ENCODE measurements at regions not wholly inside any gene's neighbourhood (a gene's known extent, or its start where the extent isn't known, plus 50 kb on each side); places are given as distances from the start of the nearest gene placed in this dataset.

DNA sequence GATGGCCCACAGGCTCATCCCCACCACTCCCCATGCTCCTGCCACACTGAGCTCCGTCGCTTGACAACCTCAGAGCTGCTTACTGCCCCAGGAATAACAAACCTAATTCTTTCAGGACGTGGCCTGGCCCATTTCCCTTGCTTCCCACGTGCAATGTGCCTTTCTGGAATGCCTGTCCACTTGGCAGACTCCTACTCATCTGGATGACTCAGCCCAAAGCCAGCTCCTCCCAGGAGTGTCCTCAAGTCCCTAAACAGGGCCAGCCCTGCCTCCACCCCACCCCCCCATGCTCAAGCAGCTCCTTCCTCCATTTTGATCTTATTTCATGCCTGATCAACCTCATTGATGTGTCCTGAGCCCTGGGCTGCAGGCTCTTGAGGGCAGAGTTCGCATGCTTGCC lies 164.9 kb upstream of the RNF32 start (continued):
- TF ChIP-seq, protein P1, sequence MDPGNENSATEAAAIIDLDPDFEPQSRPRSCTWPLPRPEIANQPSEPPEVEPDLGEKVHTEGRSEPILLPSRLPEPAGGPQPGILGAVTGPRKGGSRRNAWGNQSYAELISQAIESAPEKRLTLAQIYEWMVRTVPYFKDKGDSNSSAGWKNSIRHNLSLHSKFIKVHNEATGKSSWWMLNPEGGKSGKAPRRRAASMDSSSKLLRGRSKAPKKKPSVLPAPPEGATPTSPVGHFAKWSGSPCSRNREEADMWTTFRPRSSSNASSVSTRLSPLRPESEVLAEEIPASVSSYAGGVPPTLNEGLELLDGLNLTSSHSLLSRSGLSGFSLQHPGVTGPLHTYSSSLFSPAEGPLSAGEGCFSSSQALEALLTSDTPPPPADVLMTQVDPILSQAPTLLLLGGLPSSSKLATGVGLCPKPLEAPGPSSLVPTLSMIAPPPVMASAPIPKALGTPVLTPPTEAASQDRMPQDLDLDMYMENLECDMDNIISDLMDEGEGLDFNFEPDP (CRISPR knock-in tag; conservative IDR thresholded peaks at IDR 0.05): 0 out of 2 replicates have a peak, but pooled peaks have one; percentile 18
- TF ChIP-seq ARNT (IDR thresholded peaks at IDR 0.05) (no peak), FOSL2 (CRISPR knock-in tag; IDR thresholded peaks at IDR 0.05) (peak; percentile 48; the same call in 1 of the 2 replicates), ELF1 (CRISPR knock-in tag; IDR thresholded peaks at IDR 0.05) (no peak), RNF2 (conservative IDR thresholded peaks at IDR 0.05; ENCODE audit: low read depth) (no peak)
- TF ChIP-seq, protein P2, sequence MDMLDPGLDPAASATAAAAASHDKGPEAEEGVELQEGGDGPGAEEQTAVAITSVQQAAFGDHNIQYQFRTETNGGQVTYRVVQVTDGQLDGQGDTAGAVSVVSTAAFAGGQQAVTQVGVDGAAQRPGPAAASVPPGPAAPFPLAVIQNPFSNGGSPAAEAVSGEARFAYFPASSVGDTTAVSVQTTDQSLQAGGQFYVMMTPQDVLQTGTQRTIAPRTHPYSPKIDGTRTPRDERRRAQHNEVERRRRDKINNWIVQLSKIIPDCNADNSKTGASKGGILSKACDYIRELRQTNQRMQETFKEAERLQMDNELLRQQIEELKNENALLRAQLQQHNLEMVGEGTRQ (IDR thresholded peaks at IDR 0.05; ENCODE audit: low read depth, low read length): no peak
- TF ChIP-seq, protein P2 (CRISPR knock-in tag; IDR thresholded peaks at IDR 0.05; ENCODE audit: borderline replicate concordance): no peak

DNA sequence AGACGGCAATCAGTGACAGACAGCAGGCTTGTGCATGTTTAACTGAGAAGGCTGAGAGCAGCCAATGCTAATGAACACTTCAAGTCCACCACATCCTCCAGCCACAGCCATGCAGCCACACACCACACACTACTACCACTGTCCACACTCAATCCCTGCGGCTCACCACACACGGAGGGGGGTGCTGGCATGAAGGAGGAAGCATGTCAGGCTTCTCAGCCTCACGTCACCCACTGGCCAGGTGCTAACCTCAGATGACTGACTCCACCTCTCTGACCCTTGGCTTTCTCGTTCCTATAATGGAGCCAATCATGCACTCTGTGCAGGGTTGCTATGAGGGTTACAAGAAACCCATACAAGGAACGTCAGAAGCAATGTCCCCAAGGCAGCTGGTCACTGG lies 165.4 kb upstream of the RNF32 start:
- Histone ChIP-seq H3K27me3 (ENCODE audit: control insufficient read depth in 1 of 2, insufficient read depth in 2 of 2, low read length in 2 of 2) (no peaks in the 10 kb centered on the region), H3K4me3 (replicated peaks in 1 of 3; ENCODE audit: insufficient read depth in 1 of 3, low read depth in 2 of 3, low read length in 3 of 3) (no peak overlapping the region), H3K27ac (ENCODE audit: extremely low read length, insufficient read depth, low read length) (no peak overlapping the region), H4K20me1 (ENCODE audit: insufficient read depth, low read length) (no peaks in the 10 kb centered on the region), H3K9ac (ENCODE audit: insufficient read depth, low read depth, low read length) (no peak overlapping the region), H3K4me2 (ENCODE audit: low read depth, low read length) (no peak overlapping the region), H3K79me2 (ENCODE audit: insufficient read depth, low read length) (no peaks in the 10 kb centered on the region), H3K9me3 (ENCODE audit: low read length) (no peaks in the 10 kb centered on the region), H3K36me3 (replicated peaks in 1 of 2; ENCODE audit: control insufficient read depth in 1 of 2, insufficient read depth in 2 of 2, low read length in 2 of 2) (no peaks in the 10 kb centered on the region), H3K4me1 (ENCODE audit: insufficient read depth, low read length) (peaks cover 34% of the 10 kb centered on the region), H2AFZ (ENCODE audit: low read length) (no peak overlapping the region)
- 97% methylated on average over 6 of the region's 6 CpGs for WGBS (ENCODE audit: low lambda C conversion rate)
- no TSS peak for BruUV-seq (replicated peaks)
- intact Hi-C loops (cut with micrococcal nuclease; ENCODE audit: unreplicated experiment): no loop called here
- in situ Hi-C loops (cut with HindIII; ENCODE audit: extremely low pct_ligation_motif_present, low pct_unique_long_range_greater_than_20kb): no loop called here
- FAIRE-seq: no peak
- DNase-seq (ENCODE audit: low spot score): no peak
- CTCF ChIA-PET (ENCODE audit: low intra/inter-chr PET ratio, low total read pairs): no interaction called here
- POLR2A ChIA-PET: interaction anchor here (2.4 kb wide), 1 partner anchor 140 kb away, joined by 22 read pairs; no protein-coding TSS in a partner anchor
- ATAC-seq: no peak
- TF ChIP-seq SALL1 (CRISPR knock-in tag; IDR thresholded peaks at IDR 0.05) (0 out of 2 replicates have a peak, but pooled peaks have one; percentile 18), HNRNPL (IDR thresholded peaks at IDR 0.05; ENCODE audit: low read depth, low read length) (no peak), POLR2AphosphoS2 (IDR thresholded peaks at IDR 0.05; ENCODE audit: low read depth, low read length) (no peak), ZNF839 (CRISPR knock-in tag; IDR thresholded peaks at IDR 0.05; ENCODE audit: borderline replicate concordance) (peak; percentile 42; the same call in 1 of the 2 replicates), HOXA3 (CRISPR knock-in tag; IDR thresholded peaks at IDR 0.05) (no peak), ZNF331 (CRISPR knock-in tag; IDR thresholded peaks at IDR 0.05) (no peak), RAD21 (CRISPR knock-in tag; IDR thresholded peaks at IDR 0.05) (no peak), GABPB1 (CRISPR knock-in tag; IDR thresholded peaks at IDR 0.05) (no peak)
- TF ChIP-seq, protein P3, sequence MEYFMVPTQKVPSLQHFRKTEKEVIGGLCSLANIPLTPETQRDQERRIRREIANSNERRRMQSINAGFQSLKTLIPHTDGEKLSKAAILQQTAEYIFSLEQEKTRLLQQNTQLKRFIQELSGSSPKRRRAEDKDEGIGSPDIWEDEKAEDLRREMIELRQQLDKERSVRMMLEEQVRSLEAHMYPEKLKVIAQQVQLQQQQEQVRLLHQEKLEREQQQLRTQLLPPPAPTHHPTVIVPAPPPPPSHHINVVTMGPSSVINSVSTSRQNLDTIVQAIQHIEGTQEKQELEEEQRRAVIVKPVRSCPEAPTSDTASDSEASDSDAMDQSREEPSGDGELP (IDR thresholded peaks at IDR 0.05; ENCODE audit: borderline replicate concordance, low read depth): no peak
- TF ChIP-seq, protein P4, sequence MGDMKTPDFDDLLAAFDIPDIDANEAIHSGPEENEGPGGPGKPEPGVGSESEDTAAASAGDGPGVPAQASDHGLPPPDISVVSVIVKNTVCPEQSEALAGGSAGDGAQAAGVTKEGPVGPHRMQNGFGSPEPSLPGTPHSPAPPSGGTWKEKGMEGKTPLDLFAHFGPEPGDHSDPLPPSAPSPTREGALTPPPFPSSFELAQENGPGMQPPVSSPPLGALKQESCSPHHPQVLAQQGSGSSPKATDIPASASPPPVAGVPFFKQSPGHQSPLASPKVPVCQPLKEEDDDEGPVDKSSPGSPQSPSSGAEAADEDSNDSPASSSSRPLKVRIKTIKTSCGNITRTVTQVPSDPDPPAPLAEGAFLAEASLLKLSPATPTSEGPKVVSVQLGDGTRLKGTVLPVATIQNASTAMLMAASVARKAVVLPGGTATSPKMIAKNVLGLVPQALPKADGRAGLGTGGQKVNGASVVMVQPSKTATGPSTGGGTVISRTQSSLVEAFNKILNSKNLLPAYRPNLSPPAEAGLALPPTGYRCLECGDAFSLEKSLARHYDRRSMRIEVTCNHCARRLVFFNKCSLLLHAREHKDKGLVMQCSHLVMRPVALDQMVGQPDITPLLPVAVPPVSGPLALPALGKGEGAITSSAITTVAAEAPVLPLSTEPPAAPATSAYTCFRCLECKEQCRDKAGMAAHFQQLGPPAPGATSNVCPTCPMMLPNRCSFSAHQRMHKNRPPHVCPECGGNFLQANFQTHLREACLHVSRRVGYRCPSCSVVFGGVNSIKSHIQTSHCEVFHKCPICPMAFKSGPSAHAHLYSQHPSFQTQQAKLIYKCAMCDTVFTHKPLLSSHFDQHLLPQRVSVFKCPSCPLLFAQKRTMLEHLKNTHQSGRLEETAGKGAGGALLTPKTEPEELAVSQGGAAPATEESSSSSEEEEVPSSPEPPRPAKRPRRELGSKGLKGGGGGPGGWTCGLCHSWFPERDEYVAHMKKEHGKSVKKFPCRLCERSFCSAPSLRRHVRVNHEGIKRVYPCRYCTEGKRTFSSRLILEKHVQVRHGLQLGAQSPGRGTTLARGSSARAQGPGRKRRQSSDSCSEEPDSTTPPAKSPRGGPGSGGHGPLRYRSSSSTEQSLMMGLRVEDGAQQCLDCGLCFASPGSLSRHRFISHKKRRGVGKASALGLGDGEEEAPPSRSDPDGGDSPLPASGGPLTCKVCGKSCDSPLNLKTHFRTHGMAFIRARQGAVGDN (CRISPR knock-in tag; IDR thresholded peaks at IDR 0.05): peak; percentile 27; the same call in 1 of the 2 replicates

Measured in HepG2 (cell line).